ENCODE measurements at regions not wholly inside any gene's neighbourhood (a gene's known extent, or its start where the extent isn't known, plus 50 kb on each side); places are given as distances from the start of the nearest gene placed in this dataset.

GRCh38 chr10:120067427-120067826 is 174.9 kb downstream of the SEC23IP start:
- intact Hi-C loops (cut with DNase I) = no loop called here
- no peak overlapping the region for H3K27ac ChIP-seq
- no peaks in the 10 kb centered on the region for H3K36me3 ChIP-seq
- DNase-seq = no peak
- TF ChIP-seq POLR2A (IDR thresholded peaks at IDR 0.05) (no peak), CTCF (IDR thresholded peaks at IDR 0.05) (no peak)
- H3K9me3 ChIP-seq = no peaks in the 10 kb centered on the region
- H3K27me3 ChIP-seq = no peaks in the 10 kb centered on the region
- no peak for ATAC-seq
- H3K4me1 ChIP-seq = no peaks in the 10 kb centered on the region
- no peak overlapping the region for H3K4me3 ChIP-seq
- WGBS (ENCODE audit: insufficient coverage, low coverage, low lambda C conversion rate, missing lambda C conversion rate) = 57% methylated on average over 2 of the region's 2 CpGs

GRCh38 chr10:120069700-120070099 is 177.2 kb downstream of the SEC23IP start:
- Histone ChIP-seq H3K4me1 (no peaks in the 10 kb centered on the region), H3K9me3 (no peaks in the 10 kb centered on the region), H3K4me3 (no peak overlapping the region), H3K27me3 (no peaks in the 10 kb centered on the region), H3K36me3 (no peaks in the 10 kb centered on the region), H3K27ac (no peak overlapping the region)
- intact Hi-C loops (cut with DNase I) = no loop called here
- TF ChIP-seq POLR2A (IDR thresholded peaks at IDR 0.05) (no peak), CTCF (IDR thresholded peaks at IDR 0.05) (no peak)
- WGBS (ENCODE audit: insufficient coverage, low coverage, low lambda C conversion rate, missing lambda C conversion rate) = 13% methylated on average over 1 of the region's 3 CpGs
- ATAC-seq (no peak), DNase-seq (no peak)

GRCh38 chr10:120075349-120075748 is 182.8 kb downstream of the SEC23IP start:
- DNase-seq = no peak
- TF ChIP-seq CTCF (IDR thresholded peaks at IDR 0.05) (no peak), POLR2A (IDR thresholded peaks at IDR 0.05) (no peak)
- ATAC-seq = no peak
- no peaks in the 10 kb centered on the region for H3K27me3 ChIP-seq
- H3K9me3 ChIP-seq = no peaks in the 10 kb centered on the region
- intact Hi-C loops (cut with DNase I) = no loop called here
- no peak overlapping the region for H3K27ac ChIP-seq
- no peak overlapping the region for H3K4me3 ChIP-seq
- H3K36me3 ChIP-seq = no peaks in the 10 kb centered on the region
- 55% methylated on average over 5 of the region's 5 CpGs for WGBS (ENCODE audit: insufficient coverage, low coverage, low lambda C conversion rate, missing lambda C conversion rate)
- no peaks in the 10 kb centered on the region for H3K4me1 ChIP-seq

GRCh38 chr10:120076996-120077706 is 184.6 kb downstream of the SEC23IP start:
- intact Hi-C loops (cut with DNase I) = no loop called here
- H3K4me1 ChIP-seq = no peaks in the 10 kb centered on the region
- no peak for ATAC-seq
- H3K9me3 ChIP-seq = no peaks in the 10 kb centered on the region
- no peak for TF ChIP-seq CTCF (IDR thresholded peaks at IDR 0.05)
- no peaks in the 10 kb centered on the region for H3K27me3 ChIP-seq
- H3K36me3 ChIP-seq = no peaks in the 10 kb centered on the region
- no peak overlapping the region for H3K27ac ChIP-seq
- 42% methylated on average over 10 of the region's 11 CpGs for WGBS (ENCODE audit: insufficient coverage, low coverage, low lambda C conversion rate, missing lambda C conversion rate)
- H3K4me3 ChIP-seq = no peak overlapping the region
- no peak for DNase-seq

Measured in right lobe of liver (tissue), 6 donors.